Neural cell (in vitro differentiated cells): ENCODE measurements at regions not wholly inside any gene's neighbourhood (a gene's known extent, or its start where the extent isn't known, plus 50 kb on each side); places are given as distances from the start of the nearest gene placed in this dataset.

Experiments used
- H2AFZ ChIP-seq: fragments of 200-600, 300-800 bp; sonication (generic), shearing (Covaris generic); 2 replicates; pipeline ENCODE4 v1.6.0; 2014; ENCODE audit warnings: low read depth, mild to moderate bottlenecking, antibody characterized with exemption, low read length, moderate library complexity
- H3F3A ChIP-seq: fragments of 200-600 bp; shearing (Covaris generic); 2 replicates; pipeline ENCODE4 v1.6.1; 2016; ENCODE audit warnings: mild to moderate bottlenecking, moderate library complexity, mixed read lengths, antibody characterized with exemption, low read length; ENCODE audit not compliant: insufficient read depth, poor library complexity, severe bottlenecking
- H3K27ac ChIP-seq: fragments of 200-600, 300-800 bp; sonication (generic), shearing (Covaris generic); 2 replicates; pipeline ENCODE4 v1.5.1; 2014; ENCODE audit warnings: mild to moderate bottlenecking, low read length, moderate library complexity
- H3K27me3 ChIP-seq: fragments of 300-800, 200-600 bp; sonication (generic), shearing (Covaris generic); 2 replicates; pipeline ENCODE4 v1.6.0; 2014; ENCODE audit warnings: mild to moderate bottlenecking, low read depth, low read length, moderate library complexity; ENCODE audit not compliant: insufficient read depth
- H3K36me3 ChIP-seq: fragments of 300-800, 200-600 bp; sonication (generic), shearing (Covaris generic); 2 replicates; pipeline ENCODE4 v1.5.1; 2014; ENCODE audit warnings: mild to moderate bottlenecking, antibody characterized with exemption, low read length, moderate library complexity; ENCODE audit not compliant: insufficient read depth
- H3K4me2 ChIP-seq: fragments of 300-800, 200-600 bp; sonication (generic), shearing (Covaris generic); 2 replicates; pipeline ENCODE4 v1.6.0; 2014; ENCODE audit warnings: mild to moderate bottlenecking, low read length
- H3K4me3 ChIP-seq: fragments of 300-800, 200-600 bp; sonication (generic), shearing (Covaris generic); 2 replicates; pipeline ENCODE4 v1.5.1; 2014; ENCODE audit warnings: mild to moderate bottlenecking, low read length, moderate library complexity
- H3K79me2 ChIP-seq: fragments of 200-600 bp; shearing (Covaris generic); replicated peaks from 2 replicates; pipeline ENCODE4 v1.6.0; 2014; ENCODE audit warnings: mild to moderate bottlenecking, low read length, moderate library complexity; ENCODE audit not compliant: insufficient read depth
- H3K9ac ChIP-seq: fragments of 300-800, 200-600 bp; sonication (generic), shearing (Covaris generic); 2 replicates; pipeline ENCODE4 v1.6.1; 2016; ENCODE audit warnings: mild to moderate bottlenecking, low read length, mixed read lengths
- H3K9me2 ChIP-seq: fragments of 200-600 bp; shearing (Covaris generic); 2 replicates; pipeline ENCODE4 v1.6.1; 2016; ENCODE audit warnings: mild to moderate bottlenecking, low read length, mixed read lengths; ENCODE audit not compliant: insufficient read depth
- H3K9me3 ChIP-seq: fragments of 200-600, 300-800 bp; sonication (generic), shearing (Covaris generic); 2 replicates; pipeline ENCODE4 v1.6.1; 2016; ENCODE audit warnings: mild to moderate bottlenecking, mixed run types, low read length, moderate library complexity, mixed read lengths
- H4K20me1 ChIP-seq: fragments of 200-600 bp; shearing (Covaris generic); 2 replicates; pipeline ENCODE4 v1.6.1; 2016; ENCODE audit warnings: mild to moderate bottlenecking, mixed run types; ENCODE audit not compliant: insufficient read depth
- CTCF ChIP-seq: fragments of 450-650 bp; IDR thresholded peaks from 2 replicates; pipeline ENCODE4 v1.5.1; 2014; ENCODE audit warnings: antibody characterized with exemption, mild to moderate bottlenecking, moderate library complexity; ENCODE audit not compliant: poor library complexity, severe bottlenecking
- EZH2 ChIP-seq: fragments of 200-600, 300-800 bp; shearing (Covaris generic), sonication (generic); IDR thresholded peaks from 2 replicates; pipeline ENCODE4 v1.6.1; 2014; ENCODE audit warnings: antibody characterized with exemption, low read length, borderline replicate concordance, mild to moderate bottlenecking; ENCODE audit not compliant: insufficient read depth, poor library complexity, severe bottlenecking
- MXI1 ChIP-seq: fragments of 450-650 bp; conservative IDR thresholded peaks from 2 replicates; pipeline ENCODE4 v1.6.1; 2014; ENCODE audit warnings: antibody characterized with exemption, mild to moderate bottlenecking; ENCODE audit not compliant: poor library complexity, severe bottlenecking
- POLR2AphosphoS5 ChIP-seq: IDR thresholded peaks from 2 replicates; pipeline ENCODE4 v1.6.1; 2012
- RAD21 ChIP-seq: fragments of 450-650 bp; conservative IDR thresholded peaks from 2 replicates; pipeline ENCODE4 v1.6.1; 2014; ENCODE audit warnings: antibody characterized with exemption, mild to moderate bottlenecking, moderate library complexity
- REST ChIP-seq: IDR thresholded peaks from 2 replicates; pipeline ENCODE4 v1.6.1; 2012; ENCODE audit warnings: borderline replicate concordance
- SMC3 ChIP-seq: fragments of 450-650 bp; conservative IDR thresholded peaks from 2 replicates; pipeline ENCODE4 v1.6.1; 2014; ENCODE audit warnings: antibody characterized with exemption, mild to moderate bottlenecking, moderate library complexity; ENCODE audit not compliant: poor library complexity
- TAF1 ChIP-seq: IDR thresholded peaks from 2 replicates; pipeline ENCODE4 v1.6.1; 2012; ENCODE audit warnings: low read depth

GRCh38 chr2:129361688-129362087, 617.8 kb upstream of the RAB6C start:
- Histone ChIP-seq H2AFZ (no peak overlapping the region), H3K36me3 (no peaks in the 10 kb centered on the region), H3K4me2 (no peak overlapping the region), H3K9me2 (no peaks in the 10 kb centered on the region), H3K4me3 (no peak overlapping the region), H3F3A (no peaks in the 10 kb centered on the region), H4K20me1 (no peaks in the 10 kb centered on the region), H3K79me2 (no peaks in the 10 kb centered on the region), H3K9me3 (no peaks in the 10 kb centered on the region), H3K27ac (no peak overlapping the region), H3K9ac (no peak overlapping the region), H3K27me3 (no peaks in the 10 kb centered on the region)
- TF ChIP-seq CTCF: no peak
- no peak for TF ChIP-seq SMC3
- no peak for TF ChIP-seq TAF1
- TF ChIP-seq MXI1: no peak
- no peak for TF ChIP-seq RAD21
- TF ChIP-seq REST: no peak

- H3K9ac ChIP-seq: no peak overlapping the region
- no peaks in the 10 kb centered on the region for H3K9me3 ChIP-seq
- no peak overlapping the region for H3K4me2 ChIP-seq
- TF ChIP-seq SMC3 (no peak), RAD21 (no peak), MXI1 (no peak), CTCF (no peak), TAF1 (no peak), EZH2 (no peak), REST (no peak), POLR2AphosphoS5 (no peak)
- H3F3A ChIP-seq: no peaks in the 10 kb centered on the region
- no peak overlapping the region for H3K4me3 ChIP-seq
- no peak overlapping the region for H3K27ac ChIP-seq
- H3K9me2 ChIP-seq: no peaks in the 10 kb centered on the region
- H3K27me3 ChIP-seq: no peaks in the 10 kb centered on the region
- H3K36me3 ChIP-seq: no peaks in the 10 kb centered on the region
- no peaks in the 10 kb centered on the region for H4K20me1 ChIP-seq
- H3K79me2 ChIP-seq: no peaks in the 10 kb centered on the region
- no peak overlapping the region for H2AFZ ChIP-seq
Observed at GRCh38 chr2:129366263-129366662, 613.2 kb upstream of the RAB6C start.
